ENCODE measurements at regions not wholly inside any gene's neighbourhood (a gene's known extent, or its start where the extent isn't known, plus 50 kb on each side); places are given as distances from the start of the nearest gene placed in this dataset.

DNA sequence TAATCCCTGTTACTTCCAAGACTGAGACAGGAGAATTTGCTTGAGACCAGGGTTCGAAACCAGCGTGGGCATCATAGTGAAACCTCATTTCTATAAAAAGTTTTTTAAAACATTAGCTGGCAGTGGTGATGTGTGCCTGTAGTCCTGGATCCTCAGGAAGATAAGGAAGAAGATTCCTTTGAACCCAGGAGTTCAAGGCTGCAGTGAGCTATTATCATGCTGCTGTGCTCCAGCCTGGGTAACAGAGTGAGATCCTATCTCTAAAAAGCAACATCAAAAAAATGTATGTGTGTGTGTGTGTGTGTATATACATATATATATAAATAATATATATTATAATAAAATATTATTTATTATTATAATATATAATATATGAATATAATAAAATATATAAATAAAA is 1417.6 kb upstream of the CDH2 start:
- CTCF ChIA-PET, result no interaction called here
- no peak for TF ChIP-seq RB1 (IDR thresholded peaks at IDR 0.05; ENCODE audit: borderline replicate concordance)
- TF ChIP-seq, protein P1, sequence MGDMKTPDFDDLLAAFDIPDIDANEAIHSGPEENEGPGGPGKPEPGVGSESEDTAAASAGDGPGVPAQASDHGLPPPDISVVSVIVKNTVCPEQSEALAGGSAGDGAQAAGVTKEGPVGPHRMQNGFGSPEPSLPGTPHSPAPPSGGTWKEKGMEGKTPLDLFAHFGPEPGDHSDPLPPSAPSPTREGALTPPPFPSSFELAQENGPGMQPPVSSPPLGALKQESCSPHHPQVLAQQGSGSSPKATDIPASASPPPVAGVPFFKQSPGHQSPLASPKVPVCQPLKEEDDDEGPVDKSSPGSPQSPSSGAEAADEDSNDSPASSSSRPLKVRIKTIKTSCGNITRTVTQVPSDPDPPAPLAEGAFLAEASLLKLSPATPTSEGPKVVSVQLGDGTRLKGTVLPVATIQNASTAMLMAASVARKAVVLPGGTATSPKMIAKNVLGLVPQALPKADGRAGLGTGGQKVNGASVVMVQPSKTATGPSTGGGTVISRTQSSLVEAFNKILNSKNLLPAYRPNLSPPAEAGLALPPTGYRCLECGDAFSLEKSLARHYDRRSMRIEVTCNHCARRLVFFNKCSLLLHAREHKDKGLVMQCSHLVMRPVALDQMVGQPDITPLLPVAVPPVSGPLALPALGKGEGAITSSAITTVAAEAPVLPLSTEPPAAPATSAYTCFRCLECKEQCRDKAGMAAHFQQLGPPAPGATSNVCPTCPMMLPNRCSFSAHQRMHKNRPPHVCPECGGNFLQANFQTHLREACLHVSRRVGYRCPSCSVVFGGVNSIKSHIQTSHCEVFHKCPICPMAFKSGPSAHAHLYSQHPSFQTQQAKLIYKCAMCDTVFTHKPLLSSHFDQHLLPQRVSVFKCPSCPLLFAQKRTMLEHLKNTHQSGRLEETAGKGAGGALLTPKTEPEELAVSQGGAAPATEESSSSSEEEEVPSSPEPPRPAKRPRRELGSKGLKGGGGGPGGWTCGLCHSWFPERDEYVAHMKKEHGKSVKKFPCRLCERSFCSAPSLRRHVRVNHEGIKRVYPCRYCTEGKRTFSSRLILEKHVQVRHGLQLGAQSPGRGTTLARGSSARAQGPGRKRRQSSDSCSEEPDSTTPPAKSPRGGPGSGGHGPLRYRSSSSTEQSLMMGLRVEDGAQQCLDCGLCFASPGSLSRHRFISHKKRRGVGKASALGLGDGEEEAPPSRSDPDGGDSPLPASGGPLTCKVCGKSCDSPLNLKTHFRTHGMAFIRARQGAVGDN (IDR thresholded peaks at IDR 0.05), result no peak
- TF ChIP-seq, protein P2, sequence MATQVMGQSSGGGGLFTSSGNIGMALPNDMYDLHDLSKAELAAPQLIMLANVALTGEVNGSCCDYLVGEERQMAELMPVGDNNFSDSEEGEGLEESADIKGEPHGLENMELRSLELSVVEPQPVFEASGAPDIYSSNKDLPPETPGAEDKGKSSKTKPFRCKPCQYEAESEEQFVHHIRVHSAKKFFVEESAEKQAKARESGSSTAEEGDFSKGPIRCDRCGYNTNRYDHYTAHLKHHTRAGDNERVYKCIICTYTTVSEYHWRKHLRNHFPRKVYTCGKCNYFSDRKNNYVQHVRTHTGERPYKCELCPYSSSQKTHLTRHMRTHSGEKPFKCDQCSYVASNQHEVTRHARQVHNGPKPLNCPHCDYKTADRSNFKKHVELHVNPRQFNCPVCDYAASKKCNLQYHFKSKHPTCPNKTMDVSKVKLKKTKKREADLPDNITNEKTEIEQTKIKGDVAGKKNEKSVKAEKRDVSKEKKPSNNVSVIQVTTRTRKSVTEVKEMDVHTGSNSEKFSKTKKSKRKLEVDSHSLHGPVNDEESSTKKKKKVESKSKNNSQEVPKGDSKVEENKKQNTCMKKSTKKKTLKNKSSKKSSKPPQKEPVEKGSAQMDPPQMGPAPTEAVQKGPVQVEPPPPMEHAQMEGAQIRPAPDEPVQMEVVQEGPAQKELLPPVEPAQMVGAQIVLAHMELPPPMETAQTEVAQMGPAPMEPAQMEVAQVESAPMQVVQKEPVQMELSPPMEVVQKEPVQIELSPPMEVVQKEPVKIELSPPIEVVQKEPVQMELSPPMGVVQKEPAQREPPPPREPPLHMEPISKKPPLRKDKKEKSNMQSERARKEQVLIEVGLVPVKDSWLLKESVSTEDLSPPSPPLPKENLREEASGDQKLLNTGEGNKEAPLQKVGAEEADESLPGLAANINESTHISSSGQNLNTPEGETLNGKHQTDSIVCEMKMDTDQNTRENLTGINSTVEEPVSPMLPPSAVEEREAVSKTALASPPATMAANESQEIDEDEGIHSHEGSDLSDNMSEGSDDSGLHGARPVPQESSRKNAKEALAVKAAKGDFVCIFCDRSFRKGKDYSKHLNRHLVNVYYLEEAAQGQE (IDR thresholded peaks at IDR 0.05; ENCODE audit: low read depth, low read length), result no peak
- TF ChIP-seq YBX1 (IDR thresholded peaks at IDR 0.05), result no peak
- no peak for TF ChIP-seq BMI1 (IDR thresholded peaks at IDR 0.05; ENCODE audit: borderline replicate concordance)
- TF ChIP-seq RUNX3 (IDR thresholded peaks at IDR 0.05; ENCODE audit: low read length), result no peak
- no peak for TF ChIP-seq PBX3 (IDR thresholded peaks at IDR 0.05; ENCODE audit: insufficient replicate concordance, low read depth, low read length)
- no peak for TF ChIP-seq CBX3 (IDR thresholded peaks at IDR 0.05; ENCODE audit: borderline replicate concordance, low read depth)
- no peak for TF ChIP-seq SMAD1 (IDR thresholded peaks at IDR 0.05; ENCODE audit: low read depth, partially characterized antibody)
- TF ChIP-seq ATF2 (IDR thresholded peaks at IDR 0.05; ENCODE audit: low read length), result no peak
- no peak for TF ChIP-seq ZNF217 (IDR thresholded peaks at IDR 0.05)
- TF ChIP-seq, protein P3, sequence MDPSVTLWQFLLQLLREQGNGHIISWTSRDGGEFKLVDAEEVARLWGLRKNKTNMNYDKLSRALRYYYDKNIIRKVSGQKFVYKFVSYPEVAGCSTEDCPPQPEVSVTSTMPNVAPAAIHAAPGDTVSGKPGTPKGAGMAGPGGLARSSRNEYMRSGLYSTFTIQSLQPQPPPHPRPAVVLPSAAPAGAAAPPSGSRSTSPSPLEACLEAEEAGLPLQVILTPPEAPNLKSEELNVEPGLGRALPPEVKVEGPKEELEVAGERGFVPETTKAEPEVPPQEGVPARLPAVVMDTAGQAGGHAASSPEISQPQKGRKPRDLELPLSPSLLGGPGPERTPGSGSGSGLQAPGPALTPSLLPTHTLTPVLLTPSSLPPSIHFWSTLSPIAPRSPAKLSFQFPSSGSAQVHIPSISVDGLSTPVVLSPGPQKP (IDR thresholded peaks at IDR 0.05; ENCODE audit: low read depth, low read length), result no peak
- no peak for TF ChIP-seq JUNB (IDR thresholded peaks at IDR 0.05)
- TF ChIP-seq HDGF (IDR thresholded peaks at IDR 0.05), result no peak
- no peak for TF ChIP-seq MEF2B (IDR thresholded peaks at IDR 0.05; ENCODE audit: partially characterized antibody, poor library complexity, severe bottlenecking)

More for the DNA sequence above, 1417.6 kb upstream of the CDH2 start:
- no peak overlapping the region for H3K9ac ChIP-seq (ENCODE audit: control insufficient read depth, insufficient read depth, low read length)
- intact Hi-C loops (cut with micrococcal nuclease; ENCODE audit: unreplicated experiment) (no loop called here), in situ Hi-C loops (cut with MboI) (no loop called here)
- ChIA-PET RAD21 (ENCODE audit: unreplicated experiment) (no interaction called here), SMC1A (ENCODE audit: uncharacterized antibody, unreplicated experiment) (no interaction called here), POLR2A (no interaction called here)
- H3K4me1 ChIP-seq (ENCODE audit: control insufficient read depth, insufficient read depth, low read length), result no peaks in the 10 kb centered on the region
- H3K4me2 ChIP-seq (ENCODE audit: control insufficient read depth, insufficient read depth), result no peak overlapping the region
- no peak overlapping the region for H2AFZ ChIP-seq (ENCODE audit: control insufficient read depth, low read depth, low read length)
- H3K79me2 ChIP-seq (ENCODE audit: control insufficient read depth, insufficient read depth, low read length), result no peaks in the 10 kb centered on the region
- H3K4me3 ChIP-seq, result no peak overlapping the region
- H3K36me3 ChIP-seq (ENCODE audit: control insufficient read depth in 2 of 2, insufficient read depth in 2 of 2, low read length in 1 of 2), result no peaks in the 10 kb centered on the region
- BruUV-seq (replicated peaks), result no TSS peak
- no peaks in the 10 kb centered on the region for H4K20me1 ChIP-seq (ENCODE audit: control insufficient read depth, insufficient read depth)
- H3K9me3 ChIP-seq (replicated peaks; ENCODE audit: control insufficient read depth, insufficient read depth, low read length), result no peaks in the 10 kb centered on the region
- DNase-seq (ENCODE audit: low read depth, low spot score), result no peak
- H3K27me3 ChIP-seq (replicated peaks in 1 of 2; ENCODE audit: control insufficient read depth in 2 of 2, insufficient read depth in 2 of 2, low read length in 1 of 2), result no peaks in the 10 kb centered on the region
- WGBS (ENCODE audit: insufficient coverage, insufficient replicate concordance, low lambda C conversion rate, missing lambda C conversion rate), result 3% methylated on average over 2 of the region's 2 CpGs
- FAIRE-seq, result no peak
- ATAC-seq, result no peak
- H3K27ac ChIP-seq (ENCODE audit: control insufficient read depth, insufficient read depth), result no peak overlapping the region
